ENCODE measurements at regions not wholly inside any gene's neighbourhood (a gene's known extent, or its start where the extent isn't known, plus 50 kb on each side); places are given as distances from the start of the nearest gene placed in this dataset.

- DNase-seq (no peak), ATAC-seq (no peak)
- intact Hi-C loops (cut with micrococcal nuclease): no loop called here
These were observed 151.3 kb upstream of the LEF1 start for GRCh38 chr4:108320061-108320460.

DNA sequence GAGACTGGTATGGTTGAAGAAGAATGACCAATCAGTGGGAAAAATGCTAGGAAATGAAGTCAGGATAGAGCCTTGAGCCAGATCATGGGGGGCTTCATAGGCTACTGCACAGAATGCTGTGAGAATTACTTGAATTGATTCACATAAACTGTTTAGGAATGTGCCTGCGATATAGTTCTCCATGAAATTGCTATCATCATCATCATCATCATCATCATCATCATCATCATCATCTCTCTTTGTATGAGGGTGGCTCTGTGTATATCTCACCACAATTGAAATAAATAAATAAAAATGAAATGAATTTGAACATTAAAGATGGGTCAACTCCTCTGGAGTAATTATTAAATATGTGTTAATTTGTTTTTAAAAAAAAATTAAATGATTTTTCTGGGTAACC lies 148.6 kb upstream of the LEF1 start:
- DNase-seq: no peak
- intact Hi-C loops (cut with micrococcal nuclease): loop anchor here (10.0 kb wide), 1 partner anchor 83 kb away; no protein-coding TSS in a partner anchor
- ATAC-seq: no peak

- ATAC-seq (no peak), DNase-seq (no peak)
- intact Hi-C loops (cut with micrococcal nuclease): loop anchor here (10.0 kb wide), 1 partner anchor 81 kb away; no protein-coding TSS in a partner anchor
These were observed 147.0 kb upstream of the LEF1 start for GRCh38 chr4:108315694-108316093.

- DNase-seq (no peak), ATAC-seq (no peak)
- intact Hi-C loops (cut with micrococcal nuclease): loop anchor here (10.0 kb wide), 1 partner anchor 80 kb away; no protein-coding TSS in a partner anchor
These were observed 146.3 kb upstream of the LEF1 start for GRCh38 chr4:108314900-108315589.

- no peak for ATAC-seq
- intact Hi-C loops (cut with micrococcal nuclease): loop anchor here (10.0 kb wide), 1 partner anchor 79 kb away; no protein-coding TSS in a partner anchor
- no peak for DNase-seq
These were observed 145.0 kb upstream of the LEF1 start for GRCh38 chr4:108313546-108314339.

DNA sequence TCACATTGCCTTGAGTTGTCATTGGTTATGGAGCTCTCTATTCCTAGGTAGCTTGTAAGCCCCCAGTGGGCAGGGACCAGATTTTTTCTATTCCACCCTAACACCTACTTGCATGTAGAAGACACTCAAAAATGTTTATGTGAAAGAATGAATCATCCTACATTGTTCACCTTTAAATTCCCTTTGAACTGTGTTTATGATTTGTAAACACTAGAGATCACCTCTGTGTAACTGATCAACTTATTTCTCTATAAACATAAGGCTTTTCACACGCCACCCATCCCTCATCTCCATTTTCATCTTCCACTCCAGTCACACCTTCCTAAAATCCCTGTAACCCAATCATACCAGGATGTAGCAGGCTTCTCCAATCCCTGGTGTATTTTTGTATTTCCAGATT lies 142.6 kb upstream of the LEF1 start:
- DNase-seq: no peak
- intact Hi-C loops (cut with micrococcal nuclease): loop anchor here (10.0 kb wide), 1 partner anchor 77 kb away; no protein-coding TSS in a partner anchor
- no peak for ATAC-seq

DNA sequence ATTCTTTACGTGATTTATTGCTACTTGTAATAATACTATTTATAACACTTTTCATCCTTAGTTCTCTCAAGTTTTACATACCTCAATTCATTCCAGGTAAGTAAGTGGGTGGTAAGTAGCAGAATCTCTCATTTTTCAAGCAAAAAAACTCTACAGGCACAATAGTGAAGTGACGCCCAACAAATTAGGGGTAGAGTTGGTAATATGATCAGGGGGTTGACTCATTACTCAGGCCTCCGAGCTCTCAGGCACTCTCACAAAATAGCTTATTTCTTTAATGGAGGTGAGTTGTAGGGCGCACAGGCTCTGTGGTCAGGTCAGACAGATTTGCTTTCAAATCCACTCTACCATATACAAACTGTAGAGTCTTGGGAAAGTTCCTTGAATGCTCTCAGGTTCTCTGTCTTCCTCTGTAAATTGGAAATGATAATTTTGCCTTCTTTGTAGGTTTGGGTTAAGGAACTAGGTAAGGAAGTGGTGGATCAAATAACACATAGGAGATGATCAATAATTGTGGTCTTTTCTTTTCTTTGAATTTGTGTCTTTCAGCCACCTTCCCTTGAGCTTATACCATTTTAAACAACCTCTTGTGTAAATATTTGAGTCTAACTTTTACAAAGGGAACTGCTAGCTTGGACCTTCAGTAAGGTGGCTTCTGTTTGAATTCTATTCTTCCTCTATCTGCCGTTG lies 134.9 kb upstream of the LEF1 start:
- DNase-seq (no peak), ATAC-seq (no peak)
- intact Hi-C loops (cut with micrococcal nuclease): no loop called here

GRCh38 chr4:108301545-108302251 lies 133.0 kb upstream of the LEF1 start:
- DNase-seq: no peak
- ATAC-seq: no peak
- intact Hi-C loops (cut with micrococcal nuclease): no loop called here

DNA sequence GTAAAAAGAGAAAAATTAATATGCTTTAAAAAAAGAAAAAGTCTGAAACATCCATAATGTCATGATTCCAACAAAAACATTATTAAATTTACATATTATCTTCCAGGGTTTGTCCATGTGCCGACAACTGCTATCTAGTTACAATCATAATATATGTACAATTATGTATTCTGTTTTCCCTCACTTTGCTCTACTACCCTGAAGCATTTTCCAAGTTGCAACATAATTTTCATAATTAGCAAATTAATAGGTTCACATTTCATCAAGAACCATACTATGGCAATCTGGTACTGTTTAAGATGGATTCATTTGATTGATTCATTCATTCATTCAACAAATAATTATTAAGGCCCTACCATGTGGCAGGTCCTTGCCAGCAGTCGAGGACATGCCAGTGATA lies 128.9 kb upstream of the LEF1 start:
- intact Hi-C loops (cut with micrococcal nuclease): no loop called here
- DNase-seq: no peak
- no peak for ATAC-seq

GRCh38 chr4:108292229-108292628 lies 123.5 kb upstream of the LEF1 start:
- ATAC-seq (no peak), DNase-seq (no peak)
- intact Hi-C loops (cut with micrococcal nuclease): no loop called here

DNA sequence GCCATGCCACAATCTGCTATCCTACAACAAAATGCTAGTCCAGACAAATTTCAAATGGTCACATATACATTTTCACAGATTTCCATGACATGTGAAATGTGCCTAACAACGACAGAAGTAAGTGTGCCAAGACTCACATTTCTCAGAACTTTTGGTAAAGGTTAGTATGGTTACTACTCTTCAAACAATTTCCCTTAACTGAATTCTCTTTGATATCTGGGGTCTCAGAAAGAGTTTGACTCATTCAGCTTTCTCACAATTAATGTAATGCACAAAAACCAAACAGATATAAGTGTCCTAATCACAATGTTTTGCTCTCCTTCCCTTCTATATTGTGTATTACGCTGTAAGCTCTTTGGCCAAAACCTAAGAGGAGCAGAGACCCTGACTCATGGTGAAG lies 122.4 kb upstream of the LEF1 start:
- ATAC-seq (no peak), DNase-seq (no peak)
- intact Hi-C loops (cut with micrococcal nuclease): no loop called here

DNA sequence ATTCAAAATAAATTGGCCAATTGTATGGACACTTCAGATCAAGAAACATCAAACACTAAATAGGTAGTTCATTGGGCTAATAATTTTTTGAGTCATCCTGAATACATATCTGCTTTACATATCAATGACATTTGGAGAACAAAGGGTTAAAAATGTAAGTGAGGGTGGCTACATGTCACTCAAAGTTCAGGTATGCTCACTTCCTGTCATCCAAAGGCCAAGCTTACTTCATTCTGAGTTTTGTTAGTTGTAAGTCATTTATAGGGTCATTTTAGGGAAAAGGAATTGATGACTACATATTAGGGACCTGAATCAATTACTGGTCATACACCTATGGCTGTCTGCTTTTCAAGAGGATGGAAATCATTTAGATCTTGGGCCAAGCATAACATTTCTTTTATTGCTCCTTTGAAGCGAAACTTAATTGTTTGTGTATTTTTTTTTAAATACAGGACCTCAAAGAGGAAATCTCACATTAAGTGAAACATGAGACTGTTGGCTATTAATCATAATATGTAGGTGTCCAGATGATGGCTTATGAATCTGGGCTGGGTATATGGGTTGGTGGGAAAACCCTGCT lies 119.2 kb upstream of the LEF1 start:
- intact Hi-C loops (cut with micrococcal nuclease): no loop called here
- DNase-seq (no peak), ATAC-seq (no peak)

DNA sequence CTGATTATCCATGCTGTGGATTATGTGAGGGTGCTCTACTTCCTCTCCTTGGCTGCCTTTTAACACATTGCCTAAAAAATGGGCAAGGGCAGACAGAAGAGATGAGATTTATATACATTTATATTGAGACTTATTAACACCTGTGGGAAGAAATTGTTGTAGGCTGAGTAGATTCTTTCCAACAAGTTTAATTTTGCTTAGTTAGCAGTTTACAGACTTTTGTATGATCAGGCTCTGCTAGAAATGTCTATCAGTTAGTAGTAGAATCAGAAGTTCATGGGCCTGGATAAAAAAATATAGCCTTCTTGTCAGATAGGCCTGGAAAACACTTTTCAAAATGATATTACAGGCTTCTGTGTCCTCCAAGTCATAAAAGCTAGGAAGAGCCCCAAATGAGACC lies 111.3 kb upstream of the LEF1 start:
- ATAC-seq (no peak), DNase-seq (no peak)
- intact Hi-C loops (cut with micrococcal nuclease): no loop called here

DNA sequence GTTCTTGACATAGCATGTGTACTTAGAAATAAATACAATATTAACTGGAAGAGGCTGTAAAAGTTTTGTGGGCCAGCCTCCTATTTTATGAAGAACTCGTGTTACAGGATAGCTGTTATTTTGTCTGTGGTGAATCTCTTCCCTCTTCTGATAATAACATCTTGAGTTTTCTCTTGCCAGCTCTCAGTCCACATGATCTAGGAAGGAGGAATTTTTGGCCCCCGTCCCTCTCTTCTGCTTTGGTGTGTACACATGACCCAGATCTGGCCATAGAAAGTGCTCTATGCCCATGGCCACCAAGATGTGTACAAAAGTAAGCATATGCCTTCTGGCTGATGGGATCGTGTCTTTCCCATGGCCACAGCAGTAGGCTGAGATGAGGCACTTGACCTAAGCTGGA lies 108.0 kb upstream of the LEF1 start:
- no peak for DNase-seq
- no peak for ATAC-seq
- intact Hi-C loops (cut with micrococcal nuclease): no loop called here

DNA sequence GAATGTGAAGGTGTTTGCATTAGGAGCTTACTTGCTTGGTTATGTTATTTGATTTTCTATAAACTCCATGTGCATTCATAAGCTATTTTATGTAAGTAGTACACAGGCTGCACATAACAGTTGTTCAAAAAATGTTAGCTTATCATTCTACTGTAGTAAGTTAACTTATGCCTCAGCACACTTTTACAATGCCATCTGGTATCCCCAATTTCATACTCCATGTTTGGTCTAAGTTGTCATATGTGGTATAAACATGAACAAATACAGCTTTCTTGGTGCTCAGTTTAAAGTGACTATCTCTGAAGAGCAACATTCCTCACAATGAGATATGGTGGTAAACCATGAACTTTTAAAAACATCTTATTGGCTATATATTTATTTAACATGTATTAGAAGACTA lies 104.3 kb upstream of the LEF1 start:
- intact Hi-C loops (cut with micrococcal nuclease): no loop called here
- no peak for ATAC-seq

DNA sequence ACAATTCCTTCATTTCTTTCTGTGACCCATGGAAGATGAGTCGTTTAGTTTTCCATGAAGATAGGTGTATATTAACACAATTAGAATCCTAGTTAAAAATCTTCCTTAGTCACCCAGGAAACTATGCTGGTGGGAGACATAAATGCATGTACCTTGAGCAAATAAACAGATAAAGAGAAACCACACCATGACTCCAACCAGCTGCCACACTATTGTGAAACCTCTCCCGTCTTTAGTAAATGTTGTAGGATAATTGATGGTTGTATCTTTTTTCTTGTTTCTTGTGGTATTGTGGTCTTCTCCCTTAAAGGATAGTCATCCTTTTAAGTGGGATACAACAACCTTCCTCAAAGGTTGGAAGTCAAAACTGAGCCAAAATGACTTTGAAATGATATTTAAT lies 103.8 kb upstream of the LEF1 start:
- intact Hi-C loops (cut with micrococcal nuclease): no loop called here
- no peak for ATAC-seq
- DNase-seq: no peak

More for the DNA sequence above, 104.3 kb upstream of the LEF1 start:
- DNase-seq: no peak

DNA sequence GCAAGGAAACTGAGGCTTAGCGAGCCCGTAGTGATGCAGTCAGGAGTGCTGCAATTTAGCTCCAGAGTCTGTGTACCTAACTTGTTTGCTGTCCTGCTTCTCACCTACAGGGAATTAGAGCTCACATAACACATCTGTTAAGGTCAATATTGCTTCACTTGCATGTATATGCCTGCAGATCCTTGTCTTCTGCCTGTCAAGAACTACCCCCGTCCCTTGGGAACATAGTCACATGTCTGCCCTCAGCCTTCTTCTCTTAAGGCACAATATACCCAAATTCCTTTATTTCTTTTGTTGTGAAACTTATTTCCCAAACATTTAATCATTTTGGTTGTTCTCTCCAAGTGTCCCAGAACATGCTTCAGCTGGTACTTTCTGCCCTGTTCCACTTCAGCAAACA lies 103.3 kb upstream of the LEF1 start:
- intact Hi-C loops (cut with micrococcal nuclease): no loop called here
- DNase-seq: no peak
- no peak for ATAC-seq

GRCh38 chr4:108270466-108271450 lies 102.0 kb upstream of the LEF1 start:
- ATAC-seq (no peak), DNase-seq (no peak)
- intact Hi-C loops (cut with micrococcal nuclease): no loop called here

Measured in left ventricle myocardium superior (tissue), 1 donor.